ENCODE measurements at regions not wholly inside any gene's neighbourhood (a gene's known extent, or its start where the extent isn't known, plus 50 kb on each side); places are given as distances from the start of the nearest gene placed in this dataset.

GRCh38 chr10:62903828-62904227 is 87.7 kb upstream of the EGR2 start:
- TF ChIP-seq EZH2 (IDR thresholded peaks at IDR 0.05; ENCODE audit: borderline replicate concordance, low read length) = no peak
- TF ChIP-seq, protein P1, sequence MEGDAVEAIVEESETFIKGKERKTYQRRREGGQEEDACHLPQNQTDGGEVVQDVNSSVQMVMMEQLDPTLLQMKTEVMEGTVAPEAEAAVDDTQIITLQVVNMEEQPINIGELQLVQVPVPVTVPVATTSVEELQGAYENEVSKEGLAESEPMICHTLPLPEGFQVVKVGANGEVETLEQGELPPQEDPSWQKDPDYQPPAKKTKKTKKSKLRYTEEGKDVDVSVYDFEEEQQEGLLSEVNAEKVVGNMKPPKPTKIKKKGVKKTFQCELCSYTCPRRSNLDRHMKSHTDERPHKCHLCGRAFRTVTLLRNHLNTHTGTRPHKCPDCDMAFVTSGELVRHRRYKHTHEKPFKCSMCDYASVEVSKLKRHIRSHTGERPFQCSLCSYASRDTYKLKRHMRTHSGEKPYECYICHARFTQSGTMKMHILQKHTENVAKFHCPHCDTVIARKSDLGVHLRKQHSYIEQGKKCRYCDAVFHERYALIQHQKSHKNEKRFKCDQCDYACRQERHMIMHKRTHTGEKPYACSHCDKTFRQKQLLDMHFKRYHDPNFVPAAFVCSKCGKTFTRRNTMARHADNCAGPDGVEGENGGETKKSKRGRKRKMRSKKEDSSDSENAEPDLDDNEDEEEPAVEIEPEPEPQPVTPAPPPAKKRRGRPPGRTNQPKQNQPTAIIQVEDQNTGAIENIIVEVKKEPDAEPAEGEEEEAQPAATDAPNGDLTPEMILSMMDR (conservative IDR thresholded peaks at IDR 0.05 in 1 of 2, IDR thresholded peaks at IDR 0.05 in 1 of 2; ENCODE audit: extremely low read depth in 1 of 2, insufficient read depth in 1 of 2, low read depth in 1 of 2, low read length in 2 of 2) = no peak

Data from mammary epithelial cell (primary cell).